Neuronal stem cell (in vitro differentiated cells): ENCODE measurements at regions not wholly inside any gene's neighbourhood (a gene's known extent, or its start where the extent isn't known, plus 50 kb on each side); places are given as distances from the start of the nearest gene placed in this dataset.

Experiments
- DNase-seq: peaks from one replicate; pipeline ENCODE4 v3.0.0-alpha.2; 2013; ENCODE audit warnings: low spot score
- H2AFZ ChIP-seq: one replicate; pipeline ENCODE4 v1.6.1; 2013; ENCODE audit warnings: mild to moderate bottlenecking, low read length, inconsistent platforms
- H2AK5ac ChIP-seq: 2 replicates; pipeline ENCODE4 v1.6.1; 2013; ENCODE audit warnings: low read depth, mild to moderate bottlenecking, inconsistent platforms, low read length, moderate library complexity, mixed read lengths
- H2BK120ac ChIP-seq: 2 replicates; pipeline ENCODE4 v1.6.1; 2013; ENCODE audit warnings: low read depth, mild to moderate bottlenecking, inconsistent platforms, low read length, moderate library complexity, mixed read lengths
- H2BK12ac ChIP-seq: one replicate; pipeline ENCODE4 v1.6.1; 2013; ENCODE audit warnings: low read length, inconsistent platforms
- H2BK15ac ChIP-seq: 2 replicates; pipeline ENCODE4 v1.6.1; 2013; ENCODE audit warnings: mild to moderate bottlenecking, low read length, inconsistent platforms, mixed read lengths
- H2BK5ac ChIP-seq: one replicate; pipeline ENCODE4 v1.6.1; 2013; ENCODE audit warnings: inconsistent platforms, mild to moderate bottlenecking, low read length, moderate library complexity
- H3K14ac ChIP-seq: one replicate; pipeline ENCODE4 v1.6.1; 2013; ENCODE audit warnings: low read length, inconsistent platforms
- H3K18ac ChIP-seq: 2 replicates; pipeline ENCODE4 v1.6.1; 2013; ENCODE audit warnings: low read length, inconsistent platforms
- H3K23ac ChIP-seq: 2 replicates; pipeline ENCODE4 v1.6.1; 2013; ENCODE audit warnings: low read depth, mild to moderate bottlenecking, mixed read lengths, low read length, inconsistent platforms; ENCODE audit not compliant: poor library complexity
- H3K27ac ChIP-seq: replicated peaks from 3 replicates; pipeline ENCODE4 v1.5.1; 2013; ENCODE audit warnings: low read length, inconsistent platforms
- H3K27me3 ChIP-seq, 3 experiments: 2 replicates each; pipeline ENCODE4 v1.6.1; 2013; ENCODE audit warnings: low read length in 3 of 3, mild to moderate bottlenecking in 2 of 3, inconsistent platforms in 1 of 3, low read depth in 1 of 3, mixed read lengths in 1 of 3, moderate library complexity in 1 of 3; ENCODE audit not compliant: control insufficient read depth in 3 of 3, insufficient read depth in 3 of 3
- H3K36me3 ChIP-seq, 2 donors: replicated peaks in 1 of 2; 2 replicates each; pipeline ENCODE4 v1.6.1; 2013; ENCODE audit warnings: low read length in 2 of 2; ENCODE audit not compliant: control insufficient read depth in 2 of 2, insufficient read depth in 2 of 2
- H3K4ac ChIP-seq: 2 replicates; pipeline ENCODE4 v1.6.1; 2013; ENCODE audit warnings: inconsistent platforms, mild to moderate bottlenecking, low read length, moderate library complexity
- H3K4me1 ChIP-seq, 2 donors: 1 replicate in 1 of 2; 2 replicates in 1 of 2; pipeline ENCODE4 v1.6.1; 2013; ENCODE audit warnings: low read length in 2 of 2, low read depth in 1 of 2; ENCODE audit not compliant: control insufficient read depth in 2 of 2, insufficient read depth in 1 of 2
- H3K4me2 ChIP-seq: one replicate; pipeline ENCODE4 v1.6.1; 2013; ENCODE audit warnings: mild to moderate bottlenecking, low read length, inconsistent platforms; ENCODE audit not compliant: insufficient read depth, poor library complexity, severe bottlenecking
- H3K4me3 ChIP-seq, 2 donors: 2 replicates each; pipeline ENCODE4 v1.5.1; 2013; ENCODE audit warnings: low read length in 2 of 2, mild to moderate bottlenecking in 2 of 2, inconsistent platforms in 1 of 2, moderate library complexity in 1 of 2
- H3K79me1 ChIP-seq: one replicate; pipeline ENCODE4 v1.6.1; 2013; ENCODE audit warnings: low read depth, mild to moderate bottlenecking, inconsistent platforms, low read length, moderate library complexity
- H3K9ac ChIP-seq: one replicate; pipeline ENCODE4 v1.6.1; 2013; ENCODE audit warnings: mild to moderate bottlenecking, low read depth, low read length, inconsistent platforms; ENCODE audit not compliant: poor library complexity
- H3K9me3 ChIP-seq, 2 donors: replicated peaks in 1 of 2; 2 replicates each; pipeline versions ENCODE3 to v1.6.1; 2013; ENCODE audit warnings: low read length in 2 of 2, mild to moderate bottlenecking in 2 of 2, inconsistent platforms in 1 of 2, low read depth in 1 of 2, mixed read lengths in 1 of 2, moderate library complexity in 1 of 2; ENCODE audit not compliant: control insufficient read depth in 2 of 2, insufficient read depth in 1 of 2
- H4K8ac ChIP-seq: one replicate; pipeline ENCODE4 v1.6.1; 2013; ENCODE audit warnings: low read depth, mild to moderate bottlenecking, inconsistent platforms, low read length, moderate library complexity
- H4K91ac ChIP-seq: one replicate; pipeline ENCODE4 v1.6.1; 2013; ENCODE audit warnings: low read length, low read depth, mild to moderate bottlenecking, inconsistent platforms; ENCODE audit not compliant: poor library complexity
- WGBS, 2 donors: extraction: QIAGEN DNeasy Blood & Tissue Kit; methylation state at CpG; one replicate each; pipeline ENCODE4 v1.1.7; 2013; ENCODE audit warnings: missing lambda C conversion rate in 2 of 2, mixed read lengths in 1 of 2; ENCODE audit not compliant: insufficient read length in 2 of 2, insufficient replicate concordance in 1 of 2; ENCODE audit errors: extremely low coverage in 2 of 2; 5-methylcytosine and 5-hydroxymethylcytosine counted together

- H3K18ac ChIP-seq: no peak overlapping the region
- H2BK12ac ChIP-seq: no peak overlapping the region
- WGBS, 2 donors: no CpG with 5 or more reads among the region's 1 CpG
- no peaks in the 10 kb centered on the region for H3K27me3 ChIP-seq
- H2BK120ac ChIP-seq: no peak overlapping the region
- no peaks in the 10 kb centered on the region for H3K36me3 ChIP-seq
- DNase-seq: no peak
- no peak overlapping the region for H3K23ac ChIP-seq
- H3K4ac ChIP-seq: no peak overlapping the region
- no peak overlapping the region for H3K4me3 ChIP-seq
- H4K91ac ChIP-seq: no peak overlapping the region
- no peak overlapping the region for H3K27ac ChIP-seq
- no peak overlapping the region for H3K14ac ChIP-seq
- H2AK5ac ChIP-seq: no peak overlapping the region
- no peak overlapping the region for H3K4me2 ChIP-seq
- no peaks in the 10 kb centered on the region for H3K79me1 ChIP-seq
- H3K9me3 ChIP-seq: peaks cover 0 to 2% of the 10 kb centered on the region in 2 donors
- no peak overlapping the region for H2BK5ac ChIP-seq
- H2BK15ac ChIP-seq: no peak overlapping the region
- no peaks in the 10 kb centered on the region for H3K4me1 ChIP-seq
- no peak overlapping the region for H2AFZ ChIP-seq
- H3K9ac ChIP-seq: no peak overlapping the region
- no peak overlapping the region for H4K8ac ChIP-seq
Observed at GRCh38 chr6:96381246-96381645, 140.4 kb upstream of the UFL1 start.

DNA sequence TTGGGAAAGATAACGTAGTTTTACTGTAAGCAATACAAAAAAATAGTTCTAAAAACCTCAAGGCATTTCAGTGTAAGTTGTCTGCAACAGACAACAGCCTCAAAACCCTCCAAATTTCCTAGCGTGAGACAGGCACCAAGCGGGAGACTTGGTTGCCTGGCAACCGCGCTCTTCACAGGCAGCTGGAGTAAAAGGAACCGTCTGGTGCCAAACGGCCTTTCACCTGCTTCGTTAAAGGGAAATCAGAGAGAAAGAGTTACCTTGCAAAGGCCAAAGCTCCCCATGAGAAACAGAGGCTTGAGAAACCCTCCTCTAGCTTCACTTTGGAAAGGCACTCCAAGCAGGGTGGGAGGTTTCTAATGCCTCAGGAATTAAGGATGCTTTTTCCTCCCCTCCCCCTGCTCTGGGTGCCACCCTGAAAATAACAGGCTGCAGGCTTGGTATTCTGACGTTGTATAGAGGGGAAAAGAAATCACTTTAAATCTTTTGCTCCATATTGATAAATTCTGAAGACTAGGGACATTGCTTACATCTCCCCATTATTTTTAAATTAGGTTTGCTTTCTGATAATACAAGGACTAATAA, 129.7 kb upstream of the UFL1 start:
- H2BK12ac ChIP-seq: no peak overlapping the region
- H2BK5ac ChIP-seq: no peak overlapping the region
- H2AFZ ChIP-seq: peak overlapping the region; percentile 63
- no peak overlapping the region for H3K4me3 ChIP-seq
- H3K4ac ChIP-seq: no peak overlapping the region
- no peak overlapping the region for H3K14ac ChIP-seq
- peak; percentile 80 for DNase-seq
- no peak overlapping the region for H3K23ac ChIP-seq
- no peaks in the 10 kb centered on the region for H3K9me3 ChIP-seq
- no peak overlapping the region for H3K18ac ChIP-seq
- no CpG with 5 or more reads among the region's 9 CpGs for WGBS, 2 donors
- no peak overlapping the region for H2AK5ac ChIP-seq
- no peak overlapping the region for H4K8ac ChIP-seq
- H4K91ac ChIP-seq: no peak overlapping the region
- H3K9ac ChIP-seq: no peak overlapping the region
- H3K79me1 ChIP-seq: no peaks in the 10 kb centered on the region
- H2BK120ac ChIP-seq: no peak overlapping the region
- peak overlapping the region; percentile 37 for H3K4me2 ChIP-seq
- peaks cover 0 to 4% of the 10 kb centered on the region in 2 donors for H3K4me1 ChIP-seq
- no peaks in the 10 kb centered on the region for H3K36me3 ChIP-seq
- H2BK15ac ChIP-seq: no peak overlapping the region
- peak overlapping the region; percentile 94 for H3K27ac ChIP-seq
- no peaks in the 10 kb centered on the region for H3K27me3 ChIP-seq

DNA sequence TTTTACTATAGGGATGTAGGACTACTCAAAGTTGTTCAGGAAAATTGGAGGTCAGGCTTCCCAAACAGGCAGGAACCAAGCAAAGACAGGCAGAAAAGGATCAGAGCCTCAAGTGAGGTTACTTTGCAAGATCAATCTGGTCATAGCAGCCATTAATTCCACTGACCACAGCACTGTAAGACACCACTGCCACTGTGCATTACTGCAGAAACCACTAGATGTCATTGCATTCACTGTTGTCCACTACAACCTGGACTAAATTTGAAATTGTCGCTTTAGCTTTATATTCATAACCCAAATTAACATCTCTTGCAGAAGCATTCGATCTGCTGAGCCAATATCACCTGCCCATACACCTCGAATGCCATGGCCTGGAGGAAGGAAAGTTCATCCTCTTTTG, 126.9 kb upstream of the UFL1 start:
- no peaks in the 10 kb centered on the region for H3K9me3 ChIP-seq
- no peak overlapping the region for H3K4ac ChIP-seq
- WGBS, 2 donors: no CpG with 5 or more reads among the region's 3 CpGs
- H3K23ac ChIP-seq: no peak overlapping the region
- no peak overlapping the region for H3K14ac ChIP-seq
- no peak overlapping the region for H2BK5ac ChIP-seq
- no peak overlapping the region for H3K18ac ChIP-seq
- no peak overlapping the region for H3K4me3 ChIP-seq
- no peak overlapping the region for H2BK12ac ChIP-seq
- no peak overlapping the region for H3K27ac ChIP-seq
- no peak overlapping the region for H3K4me2 ChIP-seq
- peaks cover 0 to 4% of the 10 kb centered on the region in 2 donors for H3K4me1 ChIP-seq
- H2AK5ac ChIP-seq: no peak overlapping the region
- no peak for DNase-seq
- H4K91ac ChIP-seq: no peak overlapping the region
- no peaks in the 10 kb centered on the region for H3K79me1 ChIP-seq
- no peak overlapping the region for H4K8ac ChIP-seq
- H3K27me3 ChIP-seq: no peaks in the 10 kb centered on the region
- no peak overlapping the region for H2AFZ ChIP-seq
- no peaks in the 10 kb centered on the region for H3K36me3 ChIP-seq
- no peak overlapping the region for H2BK120ac ChIP-seq
- H2BK15ac ChIP-seq: no peak overlapping the region
- no peak overlapping the region for H3K9ac ChIP-seq

GRCh38 chr6:96410467-96410866, 111.1 kb upstream of the UFL1 start:
- no peak overlapping the region for H2BK120ac ChIP-seq

More at GRCh38 chr6:96410467-96410866, 111.1 kb upstream of the UFL1 start:
- no peak for DNase-seq
- H3K36me3 ChIP-seq: no peaks in the 10 kb centered on the region
- no peaks in the 10 kb centered on the region for H3K79me1 ChIP-seq
- no peaks in the 10 kb centered on the region for H3K27me3 ChIP-seq
- no peaks in the 10 kb centered on the region for H3K4me1 ChIP-seq
- no peak overlapping the region for H3K23ac ChIP-seq
- H2BK12ac ChIP-seq: no peak overlapping the region
- H3K4me3 ChIP-seq: no peak overlapping the region
- no peak overlapping the region for H3K9ac ChIP-seq
- H2AK5ac ChIP-seq: no peak overlapping the region
- no peak overlapping the region for H3K14ac ChIP-seq
- H3K9me3 ChIP-seq: no peaks in the 10 kb centered on the region
- H4K91ac ChIP-seq: no peak overlapping the region
- no CpG with 5 or more reads among the region's 1 CpG for WGBS, 2 donors
- no peak overlapping the region for H3K4me2 ChIP-seq
- no peak overlapping the region for H4K8ac ChIP-seq
- no peak overlapping the region for H2BK5ac ChIP-seq
- no peak overlapping the region for H3K4ac ChIP-seq
- H3K27ac ChIP-seq: no peak overlapping the region
- H2AFZ ChIP-seq: no peak overlapping the region
- H3K18ac ChIP-seq: no peak overlapping the region
- H2BK15ac ChIP-seq: no peak overlapping the region
